ENCODE measurements at regions not wholly inside any gene's neighbourhood (a gene's known extent, or its start where the extent isn't known, plus 50 kb on each side); places are given as distances from the start of the nearest gene placed in this dataset.

- Histone ChIP-seq H4K20me1 (ENCODE audit: low read depth, low read length) (no peaks in the 10 kb centered on the region), H3K4me2 (ENCODE audit: low read depth, low read length, poor library complexity, severe bottlenecking) (no peak overlapping the region), H3F3A (ENCODE audit: insufficient read depth) (no peaks in the 10 kb centered on the region), H3K9ac (ENCODE audit: low read length) (no peak overlapping the region), H3K4me3 (ENCODE audit: insufficient read depth, low read length, poor library complexity, severe bottlenecking) (no peak overlapping the region), H3K27ac (ENCODE audit: low read depth, low read length) (no peak overlapping the region), H3K36me3 (ENCODE audit: low read length) (no peaks in the 10 kb centered on the region), H3K9me3 (ENCODE audit: insufficient read depth, low read length) (no peaks in the 10 kb centered on the region), H3K79me2 (ENCODE audit: insufficient read depth, low read length) (no peaks in the 10 kb centered on the region), H3K27me3 (ENCODE audit: low read length) (no peaks in the 10 kb centered on the region), H3K9me2 (replicated peaks; ENCODE audit: insufficient read depth, low read length) (no peaks in the 10 kb centered on the region), H2AFZ (ENCODE audit: low read depth, low read length, severe bottlenecking) (no peak overlapping the region)
- TF ChIP-seq EZH2phosphoT487 (conservative IDR thresholded peaks at IDR 0.05; ENCODE audit: low read length) = no peak
- TF ChIP-seq, protein P1, sequence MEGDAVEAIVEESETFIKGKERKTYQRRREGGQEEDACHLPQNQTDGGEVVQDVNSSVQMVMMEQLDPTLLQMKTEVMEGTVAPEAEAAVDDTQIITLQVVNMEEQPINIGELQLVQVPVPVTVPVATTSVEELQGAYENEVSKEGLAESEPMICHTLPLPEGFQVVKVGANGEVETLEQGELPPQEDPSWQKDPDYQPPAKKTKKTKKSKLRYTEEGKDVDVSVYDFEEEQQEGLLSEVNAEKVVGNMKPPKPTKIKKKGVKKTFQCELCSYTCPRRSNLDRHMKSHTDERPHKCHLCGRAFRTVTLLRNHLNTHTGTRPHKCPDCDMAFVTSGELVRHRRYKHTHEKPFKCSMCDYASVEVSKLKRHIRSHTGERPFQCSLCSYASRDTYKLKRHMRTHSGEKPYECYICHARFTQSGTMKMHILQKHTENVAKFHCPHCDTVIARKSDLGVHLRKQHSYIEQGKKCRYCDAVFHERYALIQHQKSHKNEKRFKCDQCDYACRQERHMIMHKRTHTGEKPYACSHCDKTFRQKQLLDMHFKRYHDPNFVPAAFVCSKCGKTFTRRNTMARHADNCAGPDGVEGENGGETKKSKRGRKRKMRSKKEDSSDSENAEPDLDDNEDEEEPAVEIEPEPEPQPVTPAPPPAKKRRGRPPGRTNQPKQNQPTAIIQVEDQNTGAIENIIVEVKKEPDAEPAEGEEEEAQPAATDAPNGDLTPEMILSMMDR (IDR thresholded peaks at IDR 0.05; ENCODE audit: insufficient read depth, low read length, poor library complexity, severe bottlenecking) = no peak
Measured at GRCh38 chr12:24551163-24551786, 397.6 kb downstream of the BCAT1 start.

- H3K9me2 ChIP-seq (replicated peaks; ENCODE audit: insufficient read depth, low read length) = no peaks in the 10 kb centered on the region
- no peaks in the 10 kb centered on the region for H3K27me3 ChIP-seq (ENCODE audit: low read length)
- H4K20me1 ChIP-seq (ENCODE audit: low read depth, low read length) = no peaks in the 10 kb centered on the region
- no peaks in the 10 kb centered on the region for H3K9me3 ChIP-seq (ENCODE audit: insufficient read depth, low read length)
- TF ChIP-seq EZH2phosphoT487 (conservative IDR thresholded peaks at IDR 0.05; ENCODE audit: low read length) = no peak
- TF ChIP-seq, protein P1 (IDR thresholded peaks at IDR 0.05; ENCODE audit: insufficient read depth, low read length, poor library complexity, severe bottlenecking) = no peak
- no peaks in the 10 kb centered on the region for H3K36me3 ChIP-seq (ENCODE audit: low read length)
- H3K4me3 ChIP-seq (ENCODE audit: insufficient read depth, low read length, poor library complexity, severe bottlenecking) = no peak overlapping the region
- no peak overlapping the region for H3K27ac ChIP-seq (ENCODE audit: low read depth, low read length)
- no peaks in the 10 kb centered on the region for H3F3A ChIP-seq (ENCODE audit: insufficient read depth)
- no peak overlapping the region for H2AFZ ChIP-seq (ENCODE audit: low read depth, low read length, severe bottlenecking)
- no peak overlapping the region for H3K4me2 ChIP-seq (ENCODE audit: low read depth, low read length, poor library complexity, severe bottlenecking)
- no peaks in the 10 kb centered on the region for H3K79me2 ChIP-seq (ENCODE audit: insufficient read depth, low read length)
- no peak overlapping the region for H3K9ac ChIP-seq (ENCODE audit: low read length)
Measured at GRCh38 chr12:24550609-24551008, 398.3 kb downstream of the BCAT1 start.

- TF ChIP-seq, protein P1 (IDR thresholded peaks at IDR 0.05; ENCODE audit: insufficient read depth, low read length, poor library complexity, severe bottlenecking) = no peak
- Histone ChIP-seq H3K4me3 (ENCODE audit: insufficient read depth, low read length, poor library complexity, severe bottlenecking) (no peak overlapping the region), H2AFZ (ENCODE audit: low read depth, low read length, severe bottlenecking) (no peak overlapping the region), H3K9ac (ENCODE audit: low read length) (no peak overlapping the region), H3K79me2 (ENCODE audit: insufficient read depth, low read length) (no peaks in the 10 kb centered on the region), H3K9me3 (ENCODE audit: insufficient read depth, low read length) (no peaks in the 10 kb centered on the region), H3K27ac (ENCODE audit: low read depth, low read length) (no peak overlapping the region), H3K36me3 (ENCODE audit: low read length) (no peaks in the 10 kb centered on the region), H4K20me1 (ENCODE audit: low read depth, low read length) (no peaks in the 10 kb centered on the region), H3F3A (ENCODE audit: insufficient read depth) (no peaks in the 10 kb centered on the region), H3K9me2 (replicated peaks; ENCODE audit: insufficient read depth, low read length) (no peaks in the 10 kb centered on the region), H3K4me2 (ENCODE audit: low read depth, low read length, poor library complexity, severe bottlenecking) (no peak overlapping the region), H3K27me3 (ENCODE audit: low read length) (no peaks in the 10 kb centered on the region)
Measured at GRCh38 chr12:24546661-24547060, 402.2 kb downstream of the BCAT1 start.
